ENCODE measurements at regions not wholly inside any gene's neighbourhood (a gene's known extent, or its start where the extent isn't known, plus 50 kb on each side); places are given as distances from the start of the nearest gene placed in this dataset.
A peak's percentile ranks its signal among the peaks of the same experiment; 100 is the strongest.

- no peak for DNase-seq
Observed at GRCh38 chr10:105969884-105970377, 1194.6 kb downstream of the SORCS1 start.

GRCh38 chr10:105968666-105969065, 1195.8 kb downstream of the SORCS1 start:
- DNase-seq: no peak

DNA sequence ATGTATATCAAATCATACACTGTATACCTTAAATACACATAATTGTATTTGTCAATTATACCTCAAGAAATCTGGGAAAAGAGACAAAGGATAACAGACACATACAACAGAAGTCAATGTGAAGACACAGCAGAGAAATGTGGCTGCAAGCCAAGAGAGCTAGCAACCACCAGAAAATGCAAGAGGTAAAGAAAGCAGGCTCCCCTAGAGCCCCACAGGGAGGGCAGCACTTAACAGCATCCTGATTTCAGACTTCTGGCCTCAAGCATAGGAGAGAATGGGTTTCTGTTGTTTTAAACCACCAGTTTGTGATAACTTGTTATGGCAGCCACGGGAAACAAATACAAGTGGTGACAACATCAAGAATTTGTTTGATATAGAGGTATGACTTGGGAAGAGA, 1197.2 kb downstream of the SORCS1 start:
- no peak for DNase-seq

DNA sequence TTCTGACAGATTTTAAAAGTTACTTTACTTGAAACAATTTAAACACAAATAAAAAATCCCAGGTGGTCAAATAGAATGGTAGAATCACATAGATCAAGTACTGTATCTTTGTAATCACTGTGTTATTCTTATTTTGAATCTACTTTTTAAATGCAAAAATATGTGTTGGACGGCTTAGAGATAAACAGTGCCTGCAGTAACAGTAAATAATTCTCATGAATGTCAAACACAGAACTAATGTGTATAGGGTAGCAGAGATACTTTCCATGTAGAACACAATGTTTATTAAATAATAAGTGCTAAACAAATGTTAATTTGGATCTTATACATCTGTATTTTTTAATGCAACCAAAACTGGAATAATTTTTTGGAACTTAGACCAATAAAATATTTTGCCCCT, 1199.4 kb downstream of the SORCS1 start:
- no peak for DNase-seq

DNA sequence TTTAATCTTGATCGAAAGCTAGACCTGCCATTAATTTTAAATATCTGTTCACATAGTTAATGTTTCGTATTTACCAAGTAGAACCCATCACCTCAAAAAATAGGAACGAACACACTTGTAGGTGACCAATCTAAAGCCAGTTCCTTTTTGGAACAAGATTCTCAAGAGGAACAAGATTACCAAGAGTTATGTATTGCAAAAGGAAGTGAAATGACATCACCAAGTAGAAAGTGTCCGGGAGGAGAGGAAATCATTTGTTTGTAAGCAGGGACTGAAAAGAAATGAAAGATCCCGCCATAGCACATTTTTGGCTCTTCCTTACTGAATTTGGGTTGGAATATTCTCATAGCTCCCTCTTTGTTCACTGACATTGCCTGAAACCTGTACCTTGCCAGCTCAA, 1200.5 kb downstream of the SORCS1 start:
- DNase-seq: no peak

GRCh38 chr10:105963334-105963884, 1201.1 kb downstream of the SORCS1 start:
- DNase-seq: no peak

- DNase-seq: no peak
Observed at GRCh38 chr10:105956550-105956949, 1208.0 kb downstream of the SORCS1 start.

DNA sequence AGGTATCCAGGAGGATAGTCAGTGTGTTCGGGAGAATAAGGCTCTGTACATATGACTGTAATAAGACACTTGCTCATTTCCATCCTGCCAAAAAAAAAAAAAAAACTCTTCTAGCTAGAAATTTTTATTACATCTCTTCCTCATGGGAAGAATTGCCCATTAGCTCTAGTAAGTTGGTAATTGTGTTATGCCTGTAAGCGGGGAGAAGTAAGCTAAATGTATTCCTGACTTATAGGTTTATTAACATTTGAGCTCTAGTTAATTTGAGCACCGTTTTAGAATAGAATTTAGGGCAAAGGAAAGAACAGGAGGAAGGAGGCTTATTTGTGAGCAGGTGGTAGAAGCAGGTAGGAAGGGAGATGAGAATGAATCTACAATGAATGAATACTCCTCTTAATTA, 1210.6 kb downstream of the SORCS1 start:
- no peak for DNase-seq

- no peak for DNase-seq
Observed at GRCh38 chr10:105953056-105953455, 1211.5 kb downstream of the SORCS1 start.

DNA sequence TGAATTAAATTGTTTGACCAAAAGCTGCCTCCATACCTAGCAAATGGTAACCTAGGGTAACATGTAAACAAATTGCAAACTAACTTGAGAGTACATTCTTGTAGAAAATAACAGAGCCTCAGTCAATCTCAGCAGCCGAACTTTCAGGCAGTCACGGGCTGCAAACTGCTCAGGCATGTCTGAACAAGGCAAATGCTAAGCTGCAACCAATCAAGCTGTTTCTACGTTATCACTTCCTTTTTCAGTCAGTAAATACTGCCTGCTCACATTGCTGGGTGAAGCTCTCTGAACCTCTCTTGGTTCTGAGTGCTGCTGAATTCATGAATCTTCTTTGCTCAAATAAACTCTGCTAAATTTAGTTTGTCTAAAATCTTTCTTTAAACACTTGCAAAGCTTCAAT, 1212.4 kb downstream of the SORCS1 start:
- DNase-seq: no peak

DNA sequence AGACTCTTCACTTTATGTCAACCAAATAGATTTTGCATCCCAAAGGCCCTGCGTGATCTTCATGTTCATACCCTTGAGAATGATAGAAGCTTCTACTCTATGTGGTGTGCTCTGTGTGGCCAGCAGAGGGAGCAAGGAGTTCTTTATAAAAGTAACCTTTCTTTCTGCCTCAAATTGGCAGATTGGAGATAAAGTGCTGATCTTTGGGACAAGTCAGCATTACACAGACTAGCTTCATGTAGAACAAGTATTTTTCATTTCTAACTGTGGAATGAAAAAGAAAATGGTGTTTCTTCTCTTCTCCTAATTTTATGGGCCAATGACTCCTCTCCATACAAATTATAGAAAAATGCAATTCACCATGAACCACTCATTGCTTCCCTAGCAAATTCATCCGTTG, 1214.1 kb downstream of the SORCS1 start:
- peak; percentile 2 for DNase-seq

- DNase-seq: no peak
Observed at GRCh38 chr10:105949721-105950120, 1214.8 kb downstream of the SORCS1 start.

- DNase-seq: no peak
Observed at GRCh38 chr10:105925045-105925785, 1239.3 kb downstream of the SORCS1 start.

- no peak for DNase-seq
Observed at GRCh38 chr10:105921348-105921747, 1243.2 kb downstream of the SORCS1 start.

- no peak for DNase-seq
Observed at GRCh38 chr10:105914432-105914831, 1250.1 kb downstream of the SORCS1 start.

DNA sequence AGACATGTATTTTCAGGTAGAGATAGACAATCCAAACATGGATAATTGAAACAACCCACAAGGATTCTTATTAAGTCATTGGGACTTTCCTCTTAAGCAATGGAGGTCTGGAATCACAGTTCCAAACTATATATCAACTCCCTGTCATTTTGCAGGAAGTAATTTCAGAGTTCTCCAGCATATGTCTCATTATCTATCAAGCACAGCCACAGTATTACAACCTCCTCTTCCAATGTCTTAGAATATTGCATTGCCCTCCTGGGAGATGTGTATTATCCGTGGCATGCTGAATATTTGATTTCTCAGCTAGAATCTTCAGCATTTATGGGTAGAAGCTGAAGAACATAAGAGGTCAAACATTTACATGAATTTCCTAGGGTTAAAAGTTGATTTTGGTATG, 1255.8 kb downstream of the SORCS1 start:
- no peak for DNase-seq

- no peak for DNase-seq
Observed at GRCh38 chr10:105885495-105885894, 1244.4 kb downstream of the SORCS3 start.

DNA sequence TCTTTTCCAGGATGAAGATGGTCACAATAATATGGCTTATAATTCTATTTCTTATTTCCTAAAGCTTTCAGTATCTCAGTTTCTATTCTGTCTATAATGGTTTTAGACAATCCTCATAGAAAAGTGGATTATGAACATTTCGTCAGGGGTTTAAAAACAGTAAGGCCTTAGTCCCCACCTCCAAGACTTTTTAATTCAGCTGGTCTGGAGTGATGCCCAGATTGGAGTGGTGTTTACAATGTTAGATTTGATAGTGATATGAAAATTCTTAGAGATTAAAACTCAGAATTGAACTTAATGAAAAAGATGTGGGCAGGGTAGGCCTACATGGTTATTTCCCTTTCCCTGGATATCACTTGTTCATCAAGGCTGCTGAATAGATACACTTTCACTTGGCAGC, 1238.3 kb downstream of the SORCS3 start:
- DNase-seq: no peak

DNA sequence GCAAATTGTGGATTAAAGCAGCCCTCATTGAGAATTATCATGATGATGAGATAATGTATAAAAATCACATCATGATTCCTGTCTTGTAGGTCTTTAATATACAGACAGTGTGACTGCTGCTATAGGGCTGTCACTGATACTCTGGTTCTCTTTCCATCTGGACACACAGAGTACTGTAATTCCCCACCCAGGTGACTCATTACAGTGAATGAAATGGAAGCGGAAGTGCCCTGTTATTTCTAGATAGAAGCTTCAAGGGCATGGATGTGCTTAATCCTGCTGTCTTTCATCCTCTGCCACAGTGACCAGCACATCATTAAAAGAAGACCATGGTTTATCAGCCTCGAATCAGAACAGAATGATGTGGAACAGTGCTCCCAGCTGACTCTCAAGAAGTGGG, 1234.0 kb downstream of the SORCS3 start:
- no peak for DNase-seq

DNA sequence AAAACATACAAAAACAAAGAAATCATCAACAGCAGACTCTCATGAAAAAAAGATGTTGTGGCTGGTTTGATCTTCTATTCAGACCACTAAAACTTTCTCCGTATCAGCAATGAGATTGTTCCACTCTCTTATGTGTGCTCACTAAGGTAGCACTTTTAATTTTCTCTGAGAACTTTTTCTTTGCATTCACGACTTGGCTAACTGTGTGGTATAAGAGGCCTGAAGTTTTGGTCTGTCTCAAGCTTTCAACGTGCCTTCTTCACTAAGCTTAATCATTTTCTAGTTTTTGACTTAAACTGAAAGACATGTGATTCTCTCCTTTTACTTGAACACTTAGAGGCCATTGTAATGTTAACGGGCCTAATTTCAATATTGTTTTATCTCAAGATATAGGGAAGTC, 1231.6 kb downstream of the SORCS3 start:
- no peak for DNase-seq

DNA sequence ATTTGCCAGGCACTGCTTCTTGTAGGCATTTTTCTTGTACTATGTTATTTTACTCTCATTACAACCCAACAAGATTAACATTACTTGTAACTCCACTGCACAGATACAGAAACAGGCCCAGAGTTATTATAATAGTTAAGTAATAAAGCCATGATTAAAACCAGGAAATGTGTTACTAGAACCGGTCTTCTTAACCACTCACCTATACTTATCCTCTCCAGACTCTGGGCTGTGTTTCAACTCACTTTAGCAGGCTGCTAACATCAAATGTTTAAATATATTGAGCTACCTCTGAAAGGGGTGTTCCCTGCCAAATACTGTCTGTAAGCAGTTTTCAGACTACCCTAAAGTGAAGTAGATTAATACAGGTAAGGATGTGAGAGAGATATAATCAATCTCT, 1227.8 kb downstream of the SORCS3 start:
- DNase-seq: no peak

DNA sequence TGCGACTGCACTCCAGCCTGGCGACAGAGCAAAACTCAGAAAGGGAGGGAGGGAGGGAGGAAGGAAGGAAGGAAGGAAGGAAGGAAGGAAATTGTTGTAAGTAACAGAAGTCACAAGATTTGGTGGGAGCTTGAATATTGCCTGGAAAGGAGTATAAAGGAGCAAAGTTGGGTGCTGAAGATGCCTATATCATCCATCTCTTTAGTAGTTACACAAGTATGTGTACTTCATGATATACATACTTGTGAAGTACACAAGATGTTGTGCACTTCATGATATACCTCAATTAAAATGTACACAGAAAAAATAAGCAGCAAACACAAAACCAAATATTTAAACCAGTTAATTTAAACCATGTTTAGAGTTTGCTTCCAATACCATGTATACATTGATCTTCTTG, 1223.8 kb downstream of the SORCS3 start:
- DNase-seq: no peak

- DNase-seq: no peak
Observed at GRCh38 chr10:105857268-105858264, 1216.5 kb downstream of the SORCS3 start.

- no peak for DNase-seq
Observed at GRCh38 chr10:105855791-105856190, 1214.7 kb downstream of the SORCS3 start.

Data from NCI-H446 treated with DMSO at 0.1 percent for 48 hours (cell line).